ENCODE measurements at regions not wholly inside any gene's neighbourhood (a gene's known extent, or its start where the extent isn't known, plus 50 kb on each side); places are given as distances from the start of the nearest gene placed in this dataset.
"Not testable (repeated sequence)": the region's sequence is repeated elsewhere in the genome, so short reads cannot be mapped to it uniquely, and the experiment has no call there.

DNA sequence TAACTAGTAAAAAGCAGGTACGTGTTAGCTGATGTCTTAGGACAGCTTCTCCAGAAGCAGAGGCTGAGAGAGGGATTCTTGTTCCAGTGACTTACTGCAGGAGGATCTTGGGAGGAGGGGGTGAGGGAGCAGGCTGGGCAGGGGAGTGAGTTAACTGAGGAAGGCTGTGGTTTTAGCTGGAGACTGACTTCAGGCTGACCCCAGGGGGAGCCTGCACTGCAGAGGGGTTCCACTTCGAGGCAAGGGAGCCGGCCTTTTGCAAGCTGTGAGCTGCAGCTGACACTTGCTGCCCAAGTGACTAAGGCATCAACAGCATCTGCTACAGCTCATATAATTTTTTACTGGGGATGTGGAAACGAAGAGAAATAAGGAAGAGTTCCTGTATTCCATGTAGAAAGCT lies 50.4 kb upstream of the SOD1 start:
- no peak for DNase-seq (ENCODE audit: extremely low read depth in 1 of 2, low read depth in 1 of 2)

DNA sequence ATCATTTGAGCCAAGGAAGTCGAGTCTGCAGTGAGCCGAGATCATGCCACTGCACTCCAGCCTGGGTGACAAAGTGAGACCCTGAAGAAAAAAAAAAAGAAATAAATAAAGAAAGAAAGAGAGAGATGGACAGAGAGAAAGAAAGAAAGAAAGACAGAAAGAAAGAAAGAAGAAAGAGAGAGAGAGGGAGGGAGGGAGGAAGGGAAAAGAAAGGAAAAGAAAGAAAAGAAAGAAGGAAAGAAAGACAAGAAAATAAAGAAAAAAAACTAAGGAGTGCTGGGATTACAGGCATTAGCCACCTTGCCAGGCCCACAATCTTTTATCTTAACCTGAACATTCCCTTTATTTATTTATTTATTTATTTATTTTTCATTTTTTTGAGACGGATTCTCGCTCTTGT lies 51.7 kb upstream of the SOD1 start:
- DNase-seq (ENCODE audit: extremely low read depth in 1 of 2, low read depth in 1 of 2) = no peak

DNA sequence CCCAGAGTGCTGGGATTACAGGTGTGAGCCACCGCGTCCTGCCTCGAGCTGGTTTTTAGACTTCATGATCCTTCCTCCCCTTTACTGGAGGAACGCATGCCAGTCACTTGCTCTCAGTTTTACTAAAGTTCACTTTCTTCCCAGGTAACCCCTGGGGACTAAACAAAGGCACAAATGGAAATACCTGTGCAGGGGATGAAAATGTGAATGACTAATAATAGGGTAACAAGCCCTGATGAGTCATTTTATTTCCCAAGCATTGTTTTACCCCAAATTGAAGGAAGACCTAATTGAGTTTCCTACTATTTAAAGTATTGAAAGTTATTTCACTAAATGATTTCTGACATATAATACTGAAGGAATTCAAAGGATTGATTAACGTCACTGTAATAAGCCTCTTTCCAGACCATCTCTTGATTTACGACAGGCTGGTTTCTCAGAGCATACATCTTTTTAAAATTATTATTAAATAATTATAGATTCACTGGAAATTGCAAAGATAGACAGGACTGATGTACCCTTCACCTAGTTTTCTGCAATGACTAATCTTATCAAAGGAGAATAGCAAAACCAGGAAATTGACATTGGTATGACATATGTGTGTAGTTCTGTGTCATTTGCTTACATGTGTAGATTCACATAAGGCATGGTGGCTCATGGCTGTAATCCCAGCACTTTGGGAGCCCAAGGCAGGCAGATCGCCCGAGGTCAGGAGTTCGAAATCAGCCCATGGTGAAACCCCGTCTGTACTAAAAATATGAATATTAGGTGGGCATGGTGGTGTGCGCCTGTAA lies 53.2 kb upstream of the SOD1 start:
- no peak for DNase-seq (ENCODE audit: extremely low read depth in 1 of 2, low read depth in 1 of 2)

DNA sequence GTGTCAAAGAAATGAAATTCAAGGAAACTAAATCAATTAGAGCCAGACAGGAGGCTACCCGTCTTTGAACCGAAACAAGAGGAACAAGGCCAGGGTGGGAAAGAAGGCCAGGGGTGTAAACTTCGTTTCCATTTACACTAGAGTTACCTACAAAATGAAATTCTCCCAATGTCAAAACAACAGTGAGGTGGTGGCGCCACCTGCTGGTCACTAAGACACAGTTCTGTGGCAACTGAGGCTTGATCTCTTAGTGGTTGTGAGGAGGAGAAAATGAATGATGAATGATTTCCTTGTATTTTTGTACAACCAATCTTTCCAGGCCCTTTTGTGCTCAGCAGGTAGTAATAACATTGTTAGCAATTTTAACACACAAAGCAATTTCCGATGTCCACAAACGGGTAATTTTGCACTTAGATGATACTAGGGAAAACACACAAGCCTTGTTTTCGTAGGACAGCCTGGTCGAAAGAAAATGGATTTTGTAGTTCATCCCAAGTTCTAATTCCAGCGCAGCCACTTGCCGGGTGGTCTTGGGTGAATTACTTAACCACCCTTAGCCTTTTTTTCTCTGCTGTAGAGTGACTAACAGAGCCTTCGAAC lies 54.8 kb upstream of the SOD1 start:
- peak; percentile 18 to 43 for DNase-seq (ENCODE audit: extremely low read depth in 1 of 2, low read depth in 1 of 2)

DNA sequence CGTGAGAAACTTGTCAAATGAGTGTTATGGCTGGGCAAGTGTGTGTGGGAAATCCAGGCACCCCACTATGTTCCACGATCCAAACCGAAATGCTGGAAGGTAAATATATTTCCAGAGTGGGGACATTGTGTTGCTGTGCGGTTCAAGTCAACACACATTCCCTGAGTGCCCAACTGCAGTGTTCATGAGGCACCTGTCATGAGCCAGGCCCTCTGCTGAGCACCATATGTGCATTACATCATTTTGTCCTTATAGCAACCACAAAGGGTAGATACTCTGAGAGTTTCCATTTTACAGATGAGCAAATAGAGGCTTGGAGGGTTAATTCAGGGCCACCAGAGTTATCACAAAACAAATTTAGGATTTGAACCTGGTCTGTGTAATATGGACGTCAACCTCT lies 59.9 kb upstream of the SOD1 start:
- no peak for DNase-seq (ENCODE audit: extremely low read depth in 1 of 2, low read depth in 1 of 2)

DNA sequence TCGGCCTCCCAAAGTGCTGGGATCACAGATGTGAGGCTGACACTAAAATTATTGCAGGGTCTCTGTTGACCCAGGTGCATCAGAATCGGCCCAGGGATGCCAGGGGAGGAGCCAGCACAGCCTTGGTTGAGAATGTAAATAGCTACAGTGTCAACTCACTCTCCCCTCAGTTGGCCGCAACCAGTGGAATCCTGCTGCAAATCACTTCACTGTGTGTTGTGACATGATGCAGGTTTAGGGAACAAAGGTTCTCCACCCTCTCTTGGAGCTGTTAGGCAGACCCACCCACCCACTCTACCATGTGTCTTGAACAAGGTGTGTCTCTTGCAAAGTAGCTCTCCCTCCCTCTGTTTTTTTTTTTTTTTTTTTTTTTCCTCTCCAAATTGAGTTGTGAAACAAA lies 60.5 kb upstream of the SOD1 start:
- no peak for DNase-seq (ENCODE audit: extremely low read depth in 1 of 2, low read depth in 1 of 2)

DNA sequence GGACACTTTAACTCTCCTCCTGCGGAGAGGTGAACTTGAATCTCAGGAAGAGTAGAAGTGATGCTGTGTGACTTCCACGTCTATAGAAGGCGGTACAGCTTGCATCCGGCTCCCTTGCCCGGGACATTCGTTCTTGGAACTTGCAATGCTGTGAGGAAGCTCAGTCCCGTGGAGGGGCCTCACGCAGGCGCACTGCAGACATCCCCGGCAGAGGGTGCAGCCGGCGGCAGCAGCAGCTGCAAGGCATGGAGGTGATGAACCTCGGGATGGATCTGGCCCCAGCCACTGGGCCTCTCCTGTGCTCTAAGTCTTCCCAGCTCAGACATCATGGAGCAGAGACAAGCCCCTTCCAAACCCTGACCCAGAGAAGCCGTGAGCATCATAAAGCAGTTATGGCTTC lies 61.8 kb upstream of the SOD1 start:
- DNase-seq (ENCODE audit: extremely low read depth in 1 of 2, low read depth in 1 of 2) = no peak

DNA sequence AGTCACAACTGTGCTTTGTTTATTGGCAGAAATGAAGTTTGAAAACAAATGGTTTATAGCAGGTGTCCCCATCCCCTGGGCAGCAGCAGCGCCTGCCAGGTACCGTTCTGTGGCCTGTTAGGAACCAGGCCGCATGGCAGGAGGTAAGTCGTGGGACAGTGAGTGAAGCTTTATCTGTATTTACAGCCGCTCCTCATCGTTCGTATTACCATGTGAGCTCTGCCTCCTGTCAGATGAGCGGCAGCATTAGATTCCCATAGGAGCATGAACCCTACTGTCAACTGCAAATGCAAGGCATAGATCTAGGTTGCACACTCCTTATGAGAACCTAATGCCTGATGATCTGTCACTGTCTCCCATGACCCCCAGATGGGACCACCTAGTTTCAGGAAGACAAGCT lies 63.4 kb upstream of the SOD1 start:
- no peak for DNase-seq (ENCODE audit: extremely low read depth in 1 of 2, low read depth in 1 of 2)

DNA sequence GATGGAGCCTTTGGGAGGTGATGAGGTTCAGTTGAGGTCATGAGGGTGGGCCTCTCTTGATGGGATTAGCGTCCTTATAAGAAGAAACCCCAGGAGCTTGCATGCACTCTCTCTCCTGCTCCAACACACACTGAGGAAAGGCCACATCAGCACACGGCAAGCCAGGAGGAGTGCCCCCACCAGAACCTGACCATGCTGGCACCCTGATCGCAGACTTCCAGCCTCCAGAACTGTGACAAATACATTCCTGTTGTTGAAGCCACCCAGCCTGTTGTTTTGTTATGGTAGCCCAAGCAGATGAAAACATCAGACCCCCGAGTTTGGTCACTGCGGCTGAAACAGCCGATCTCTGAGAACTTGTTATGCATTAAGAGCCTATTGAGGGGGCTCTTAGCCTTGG lies 64.8 kb upstream of the SOD1 start:
- DNase-seq (ENCODE audit: extremely low read depth in 1 of 2, low read depth in 1 of 2) = no peak

DNA sequence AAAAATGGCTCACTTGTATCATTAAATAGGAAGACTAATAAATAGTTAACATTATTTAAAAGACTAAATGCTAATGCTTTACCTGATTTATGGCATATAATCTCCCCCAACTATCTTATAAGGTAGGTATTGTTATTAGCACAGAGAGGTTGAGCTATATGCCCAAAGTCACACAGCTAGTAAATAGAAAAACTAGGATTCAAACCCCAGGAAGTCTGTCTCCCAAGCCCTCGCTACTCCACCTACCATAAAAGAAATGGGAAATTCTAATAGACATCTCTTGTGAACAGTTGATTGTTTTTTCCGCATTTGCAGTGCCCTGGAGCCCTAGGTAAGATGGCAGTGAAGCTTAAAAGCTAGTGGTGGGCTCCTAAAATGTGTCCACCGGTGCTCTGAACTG lies 65.2 kb upstream of the SOD1 start:
- no peak for DNase-seq (ENCODE audit: extremely low read depth in 1 of 2, low read depth in 1 of 2)

DNA sequence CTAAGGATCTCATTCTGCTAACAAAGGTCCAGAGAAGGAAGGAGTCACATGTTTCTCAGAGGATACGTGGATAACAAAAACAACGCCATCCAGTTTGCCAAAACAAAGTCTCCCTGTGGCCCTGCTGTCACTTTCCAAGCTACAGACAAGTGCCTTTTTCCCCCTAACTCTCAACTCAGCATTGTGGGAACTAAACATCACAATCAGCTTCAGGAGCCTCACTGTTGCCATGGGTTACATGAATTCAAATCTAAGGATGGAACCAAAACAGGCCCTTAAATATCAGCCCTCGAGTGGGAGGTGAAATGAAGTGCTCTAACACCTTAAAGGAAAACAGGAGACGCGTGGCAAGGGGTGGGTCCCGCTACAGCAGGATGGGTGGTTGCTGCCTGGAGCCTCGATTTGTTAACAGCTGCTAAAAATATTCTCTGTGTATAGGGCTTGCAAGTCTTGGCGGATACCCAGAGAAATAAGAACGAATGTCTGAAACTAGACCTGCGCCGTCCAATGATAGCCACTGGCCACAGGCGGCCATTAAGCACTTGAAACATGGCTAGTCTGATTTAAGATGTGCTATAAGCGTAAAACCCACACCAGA lies 66.4 kb upstream of the SOD1 start:
- DNase-seq (ENCODE audit: extremely low read depth in 1 of 2, low read depth in 1 of 2) = no peak

DNA sequence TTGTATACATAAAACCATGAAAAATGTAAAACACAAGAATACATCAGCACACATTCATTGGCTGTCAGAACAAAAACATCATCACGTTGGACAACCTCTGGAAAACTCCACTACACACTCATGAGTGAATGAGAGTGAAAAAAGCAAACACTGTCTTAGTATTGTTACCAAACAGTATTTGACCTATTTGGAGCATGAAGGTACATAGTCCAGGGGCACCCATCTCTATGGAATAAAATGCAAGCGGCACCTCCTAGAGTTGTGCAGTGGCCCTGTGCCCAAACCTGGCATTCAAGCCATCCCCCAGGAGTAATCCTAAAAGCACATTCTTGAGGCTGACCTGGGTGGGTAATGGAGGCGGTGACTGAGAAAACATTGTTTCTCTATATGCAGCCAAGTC lies 67.0 kb upstream of the SOD1 start:
- DNase-seq (ENCODE audit: extremely low read depth in 1 of 2, low read depth in 1 of 2) = no peak

DNA sequence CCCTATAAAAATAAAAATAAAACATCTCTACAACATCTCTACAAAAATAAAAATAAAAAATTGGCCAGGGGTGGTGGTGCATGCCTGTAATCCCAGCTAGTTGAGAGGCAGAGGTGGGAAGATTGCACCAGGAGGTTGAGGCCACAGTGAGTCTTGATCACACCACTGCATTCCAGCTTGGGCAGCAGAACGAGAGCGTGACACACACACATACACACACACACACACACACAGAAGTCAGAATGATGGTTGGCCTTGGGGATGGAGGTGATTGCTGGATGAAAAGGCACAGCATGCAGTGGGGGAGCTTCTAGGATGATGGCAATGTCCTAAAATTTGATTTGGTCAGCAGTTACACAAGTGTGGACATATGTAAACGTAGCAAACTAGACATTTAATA lies 69.7 kb upstream of the SOD1 start:
- no peak for DNase-seq (ENCODE audit: extremely low read depth in 1 of 2, low read depth in 1 of 2)

DNA sequence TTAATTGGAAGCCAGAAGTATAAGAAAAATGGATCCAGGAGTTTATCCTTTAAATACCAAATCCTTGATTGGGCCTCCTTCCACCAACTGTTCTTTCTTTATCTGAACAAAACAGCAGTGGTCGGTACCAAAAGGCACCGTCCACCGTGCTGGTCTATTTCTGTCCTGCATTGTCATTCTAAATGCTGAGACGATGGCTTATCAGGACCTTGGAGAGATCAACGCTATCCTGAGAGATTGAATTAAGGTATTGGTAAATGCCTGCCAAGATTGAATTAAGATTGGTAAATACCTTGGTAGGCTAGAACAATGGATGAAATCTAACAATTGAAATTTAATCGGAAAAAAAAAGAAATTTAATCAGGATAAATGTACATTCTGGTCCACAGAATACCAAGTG lies 73.4 kb upstream of the SOD1 start:
- DNase-seq (ENCODE audit: extremely low read depth in 1 of 2, low read depth in 1 of 2) = no peak

DNA sequence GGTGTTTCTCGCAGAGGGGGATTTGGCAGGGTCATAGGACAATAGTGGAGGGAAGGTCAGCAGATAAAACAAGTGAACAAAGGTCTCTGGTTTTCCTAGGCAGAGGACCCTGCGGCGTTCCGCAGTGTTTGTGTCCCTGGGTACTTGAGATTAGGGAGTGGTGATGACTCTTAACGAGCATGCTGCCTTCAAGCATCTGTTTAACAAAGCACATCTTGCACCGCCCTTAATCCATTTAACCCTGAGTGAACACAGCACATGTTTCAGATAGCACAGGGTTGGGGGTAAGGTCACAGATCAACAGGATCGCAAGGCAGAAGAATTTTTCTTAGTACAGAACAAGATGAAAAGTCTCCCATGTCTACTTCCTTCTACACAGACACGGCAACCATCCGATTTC lies 75.6 kb upstream of the SOD1 start:
- not testable (repeated sequence) for DNase-seq (ENCODE audit: extremely low read depth in 1 of 2, low read depth in 1 of 2)

DNA sequence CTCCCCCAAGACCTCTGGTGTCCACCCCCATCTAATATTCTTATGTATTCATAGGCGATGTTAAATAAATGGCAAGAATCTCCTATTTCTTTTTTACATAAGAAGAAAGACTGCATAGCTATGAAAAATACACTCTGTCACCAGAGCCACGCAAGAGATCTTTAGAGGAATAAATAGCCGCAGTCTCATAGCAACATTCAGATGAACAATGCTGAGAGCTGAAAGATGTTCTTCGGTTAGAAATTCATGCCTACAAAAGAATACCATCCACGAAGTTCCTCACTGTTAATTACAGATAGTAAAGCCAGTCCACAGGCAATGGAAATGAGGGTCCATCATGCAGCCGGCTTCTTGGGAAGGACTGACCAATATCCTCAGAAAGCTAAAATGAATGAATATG lies 76.0 kb upstream of the SOD1 start:
- DNase-seq (ENCODE audit: extremely low read depth in 1 of 2, low read depth in 1 of 2) = no peak

DNA sequence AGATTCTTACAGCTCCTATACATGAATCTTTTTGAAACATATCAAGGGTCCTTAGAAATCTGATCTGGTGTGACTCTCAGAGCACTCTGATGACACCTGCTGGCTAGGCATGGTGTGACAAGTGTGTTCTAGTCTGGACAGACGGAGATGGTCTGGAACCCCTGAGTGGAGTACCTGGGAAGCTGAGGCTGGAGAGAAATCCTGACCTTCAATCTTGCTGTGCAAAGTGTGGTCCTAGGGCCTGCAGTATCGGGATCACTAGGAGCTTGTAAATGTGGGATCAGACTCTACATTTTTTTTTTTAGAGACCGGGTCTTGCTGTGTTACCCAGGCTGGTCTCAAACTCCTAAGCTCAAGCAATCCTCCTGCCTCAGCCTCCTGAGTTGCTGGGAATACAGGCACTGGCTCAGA lies 78.6 kb upstream of the SOD1 start:
- DNase-seq (ENCODE audit: extremely low read depth in 1 of 2, low read depth in 1 of 2) = peak; percentile 35 to 45

DNA sequence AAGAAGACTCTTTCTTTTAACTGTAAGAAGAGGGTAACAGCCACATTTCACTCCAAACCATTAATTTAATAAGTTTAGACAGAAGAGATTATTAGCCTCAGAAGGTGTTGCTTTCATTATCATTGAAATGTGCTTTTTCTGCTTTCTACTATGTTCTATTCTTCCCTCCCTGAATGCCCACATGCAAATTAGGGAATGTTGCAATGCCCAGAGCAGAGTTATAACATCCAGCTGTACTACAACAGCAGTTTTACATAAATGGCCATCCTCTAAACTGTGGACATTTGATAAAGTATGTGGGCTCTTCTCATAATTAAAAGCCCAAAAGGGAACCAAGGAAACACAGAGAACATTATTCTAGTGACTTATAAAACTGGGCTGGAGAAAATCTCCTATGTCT lies 82.2 kb upstream of the SOD1 start:
- no peak for DNase-seq (ENCODE audit: extremely low read depth in 1 of 2, low read depth in 1 of 2)

DNA sequence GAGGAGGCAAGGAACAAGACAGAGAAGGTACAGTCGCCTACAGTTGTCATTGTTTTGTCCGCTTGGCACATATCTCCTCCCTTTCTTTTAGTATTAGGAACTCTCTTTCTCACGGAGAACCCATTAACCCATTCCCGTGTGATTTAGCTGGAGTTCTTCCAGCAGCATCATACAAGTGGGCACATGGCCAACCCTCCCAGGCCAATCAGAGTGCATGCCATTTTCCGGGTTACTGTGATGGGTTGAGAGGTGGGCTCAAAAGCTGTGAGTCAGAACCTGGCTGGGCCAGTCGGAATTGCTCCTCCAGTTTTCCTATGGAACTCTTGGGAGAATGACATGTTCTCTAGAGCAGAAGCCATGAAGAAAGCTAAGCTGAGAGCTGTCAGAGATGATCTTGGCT lies 83.1 kb upstream of the SOD1 start:
- DNase-seq (ENCODE audit: extremely low read depth in 1 of 2, low read depth in 1 of 2) = no peak

DNA sequence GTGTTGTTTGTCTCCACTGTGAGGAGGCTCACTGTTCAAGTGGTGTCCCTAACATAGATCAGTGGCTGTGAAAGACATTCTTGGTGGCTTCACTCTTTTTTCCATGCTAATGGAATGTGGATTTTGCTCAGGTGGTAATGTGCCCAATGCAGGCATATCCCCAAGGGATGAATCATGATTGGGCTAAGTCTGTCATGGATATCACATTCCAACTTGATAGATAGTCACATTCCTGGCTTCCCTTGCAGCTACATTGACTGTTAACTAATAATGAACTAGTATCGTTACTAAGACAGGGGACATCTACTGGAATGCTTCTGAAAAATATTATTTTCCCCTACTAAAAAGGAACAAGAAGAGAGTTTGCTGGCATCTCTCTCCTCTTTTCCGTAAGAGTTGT lies 86.3 kb upstream of the SOD1 start:
- DNase-seq (ENCODE audit: extremely low read depth in 1 of 2, low read depth in 1 of 2) = no peak

DNA sequence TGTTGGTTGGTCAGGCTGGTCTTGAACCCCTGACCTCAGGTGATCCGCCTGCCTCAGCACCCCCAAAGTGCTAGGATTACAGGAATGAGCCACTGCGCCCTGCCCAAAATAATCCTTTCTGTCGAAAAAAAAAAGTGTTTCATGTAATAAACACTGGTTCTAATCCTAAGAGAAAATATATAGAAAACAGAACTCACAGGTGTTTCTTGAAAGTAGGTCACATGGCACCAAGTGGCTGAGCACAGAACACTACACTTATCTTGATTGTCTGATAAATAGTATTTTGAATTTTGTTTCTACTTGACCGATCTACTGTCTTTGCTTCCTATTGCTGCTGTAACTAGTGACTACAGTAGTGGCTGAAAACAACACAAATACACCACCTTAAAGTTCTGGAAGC lies 87.6 kb upstream of the SOD1 start:
- DNase-seq (ENCODE audit: extremely low read depth in 1 of 2, low read depth in 1 of 2) = no peak

DNA sequence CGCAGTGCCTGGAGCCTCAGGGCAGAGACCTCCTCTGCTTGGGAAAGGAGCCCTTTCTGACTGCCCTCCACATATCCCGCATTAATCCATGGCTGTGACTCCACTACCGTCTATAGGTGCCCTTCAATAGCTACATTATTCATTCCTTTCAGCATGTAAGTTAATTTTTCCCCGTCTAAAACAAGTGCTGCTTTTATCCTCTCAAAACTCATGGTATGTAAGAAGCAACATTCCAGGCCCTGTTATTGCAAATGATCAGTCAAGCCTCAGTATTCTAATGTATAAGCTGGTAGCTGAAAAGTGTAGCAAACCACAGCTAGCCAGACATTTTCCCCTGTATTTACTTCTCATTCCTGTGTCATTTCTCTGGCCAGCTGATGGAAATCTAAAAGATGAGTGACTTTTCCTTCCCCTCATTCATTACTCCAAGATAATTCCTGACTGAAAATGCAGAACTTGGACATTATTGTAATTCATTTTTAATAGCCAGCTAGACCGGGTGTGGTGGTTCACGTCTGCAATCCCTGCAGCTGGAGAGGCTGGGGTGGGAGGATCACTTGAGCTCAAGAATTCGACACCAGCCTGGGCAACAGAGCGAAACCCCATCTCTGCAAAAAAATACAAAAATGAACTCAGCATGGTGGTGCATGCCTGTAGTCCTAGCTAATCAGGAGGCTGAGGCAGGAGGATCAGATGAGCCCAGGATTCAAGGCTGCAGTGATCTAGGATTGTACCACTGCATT lies 88.5 kb upstream of the SOD1 start:
- DNase-seq (ENCODE audit: extremely low read depth in 1 of 2, low read depth in 1 of 2) = no peak

Measured in stimulated activated CD8-positive, alpha-beta memory T cell treated with anti-CD3 and anti-CD28 coated beads, Interleukin-7, amount 100 ng/mL, for 48 hours (primary cell).